Ovary (tissue), 3 donors: ENCODE measurements at regions not wholly inside any gene's neighbourhood (a gene's known extent, or its start where the extent isn't known, plus 50 kb on each side); places are given as distances from the start of the nearest gene placed in this dataset.

ENCODE experiments used
- CTCF ChIP-seq, 3 donors: fragments of 450-650 bp in 2 of 3; fragments of 200-600 bp in 1 of 3; IDR thresholded peaks; one replicate each; pipeline versions ENCODE4 v1.5.1 to v1.8.0; 2016 to 2022; ENCODE audit warnings: antibody characterized with exemption in 3 of 3, mild to moderate bottlenecking in 1 of 3
- POLR2A ChIP-seq: fragments of 450-650 bp; IDR thresholded peaks from one replicate; pipeline ENCODE4 v1.6.1; 2017; ENCODE audit warnings: antibody characterized with exemption, mild to moderate bottlenecking, moderate library complexity
- donor health status: DM: no; HTN: no; CAD: no.

DNA sequence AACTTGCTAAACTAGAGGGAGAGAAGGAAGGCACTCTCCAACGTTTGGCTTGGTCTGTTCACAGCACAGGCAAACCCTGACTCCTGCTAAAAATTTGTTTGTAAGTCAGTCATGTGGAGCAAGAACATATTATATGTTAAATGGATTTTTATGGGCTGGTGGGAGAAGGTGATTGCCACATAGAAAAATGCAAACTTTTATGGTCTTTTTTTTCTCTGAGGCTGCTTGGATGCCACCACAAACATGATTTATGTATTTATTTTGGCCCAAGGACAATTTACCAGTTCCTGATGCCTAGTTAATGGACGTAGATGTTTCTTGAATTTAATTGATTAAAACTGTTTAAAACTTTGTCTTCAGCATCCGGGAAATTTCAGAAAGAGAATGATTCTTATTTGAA, 274.2 kb upstream of the MYOCD start:
- TF ChIP-seq POLR2A (no peak), CTCF (IDR thresholded peaks at IDR 0.05) (no peak)
